ENCODE measurements at regions not wholly inside any gene's neighbourhood (a gene's known extent, or its start where the extent isn't known, plus 50 kb on each side); places are given as distances from the start of the nearest gene placed in this dataset. TPM values are rescaled to one million over a fixed set of nuclear protein-coding genes. Genes with fewer than 3 reads are reported as not detected.

DNA sequence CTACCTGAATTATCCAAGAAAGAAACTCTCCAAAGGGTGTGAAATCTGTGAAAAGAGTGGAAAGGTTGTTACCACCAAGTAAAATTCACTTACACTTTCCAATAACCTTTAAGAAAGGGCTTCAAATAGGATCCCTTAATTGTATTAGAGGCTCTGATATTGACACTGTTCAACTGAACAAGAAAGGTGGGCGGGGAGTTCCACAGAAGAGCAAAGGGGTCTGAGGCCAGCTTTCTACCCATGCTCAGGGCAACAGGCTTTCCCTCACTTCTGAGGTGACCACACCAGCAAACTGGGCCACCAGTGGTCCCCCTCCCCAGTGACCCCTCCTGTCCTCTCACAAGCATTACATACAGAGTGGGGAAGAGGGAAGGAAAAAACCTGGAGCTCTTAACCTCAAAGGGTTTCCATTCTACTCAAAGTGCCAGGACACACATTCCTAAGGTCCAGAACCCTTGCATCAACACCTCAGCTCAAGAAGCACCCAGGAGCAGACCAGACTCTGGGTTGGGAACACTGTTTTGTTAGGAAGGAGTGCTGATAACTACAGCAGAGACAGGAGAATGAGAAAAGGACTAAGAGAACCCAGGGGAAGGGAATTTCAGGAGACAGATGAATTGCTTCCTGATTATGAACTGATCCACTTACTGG lies 71.6 kb upstream of the AKIP1 start:
- no peak for DNase-seq (ENCODE audit: low spot score)
- ATAC-seq (ENCODE audit: low FRiP score): no peak
- TF ChIP-seq, protein P1, sequence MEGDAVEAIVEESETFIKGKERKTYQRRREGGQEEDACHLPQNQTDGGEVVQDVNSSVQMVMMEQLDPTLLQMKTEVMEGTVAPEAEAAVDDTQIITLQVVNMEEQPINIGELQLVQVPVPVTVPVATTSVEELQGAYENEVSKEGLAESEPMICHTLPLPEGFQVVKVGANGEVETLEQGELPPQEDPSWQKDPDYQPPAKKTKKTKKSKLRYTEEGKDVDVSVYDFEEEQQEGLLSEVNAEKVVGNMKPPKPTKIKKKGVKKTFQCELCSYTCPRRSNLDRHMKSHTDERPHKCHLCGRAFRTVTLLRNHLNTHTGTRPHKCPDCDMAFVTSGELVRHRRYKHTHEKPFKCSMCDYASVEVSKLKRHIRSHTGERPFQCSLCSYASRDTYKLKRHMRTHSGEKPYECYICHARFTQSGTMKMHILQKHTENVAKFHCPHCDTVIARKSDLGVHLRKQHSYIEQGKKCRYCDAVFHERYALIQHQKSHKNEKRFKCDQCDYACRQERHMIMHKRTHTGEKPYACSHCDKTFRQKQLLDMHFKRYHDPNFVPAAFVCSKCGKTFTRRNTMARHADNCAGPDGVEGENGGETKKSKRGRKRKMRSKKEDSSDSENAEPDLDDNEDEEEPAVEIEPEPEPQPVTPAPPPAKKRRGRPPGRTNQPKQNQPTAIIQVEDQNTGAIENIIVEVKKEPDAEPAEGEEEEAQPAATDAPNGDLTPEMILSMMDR (IDR thresholded peaks at IDR 0.05): no peak

DNA sequence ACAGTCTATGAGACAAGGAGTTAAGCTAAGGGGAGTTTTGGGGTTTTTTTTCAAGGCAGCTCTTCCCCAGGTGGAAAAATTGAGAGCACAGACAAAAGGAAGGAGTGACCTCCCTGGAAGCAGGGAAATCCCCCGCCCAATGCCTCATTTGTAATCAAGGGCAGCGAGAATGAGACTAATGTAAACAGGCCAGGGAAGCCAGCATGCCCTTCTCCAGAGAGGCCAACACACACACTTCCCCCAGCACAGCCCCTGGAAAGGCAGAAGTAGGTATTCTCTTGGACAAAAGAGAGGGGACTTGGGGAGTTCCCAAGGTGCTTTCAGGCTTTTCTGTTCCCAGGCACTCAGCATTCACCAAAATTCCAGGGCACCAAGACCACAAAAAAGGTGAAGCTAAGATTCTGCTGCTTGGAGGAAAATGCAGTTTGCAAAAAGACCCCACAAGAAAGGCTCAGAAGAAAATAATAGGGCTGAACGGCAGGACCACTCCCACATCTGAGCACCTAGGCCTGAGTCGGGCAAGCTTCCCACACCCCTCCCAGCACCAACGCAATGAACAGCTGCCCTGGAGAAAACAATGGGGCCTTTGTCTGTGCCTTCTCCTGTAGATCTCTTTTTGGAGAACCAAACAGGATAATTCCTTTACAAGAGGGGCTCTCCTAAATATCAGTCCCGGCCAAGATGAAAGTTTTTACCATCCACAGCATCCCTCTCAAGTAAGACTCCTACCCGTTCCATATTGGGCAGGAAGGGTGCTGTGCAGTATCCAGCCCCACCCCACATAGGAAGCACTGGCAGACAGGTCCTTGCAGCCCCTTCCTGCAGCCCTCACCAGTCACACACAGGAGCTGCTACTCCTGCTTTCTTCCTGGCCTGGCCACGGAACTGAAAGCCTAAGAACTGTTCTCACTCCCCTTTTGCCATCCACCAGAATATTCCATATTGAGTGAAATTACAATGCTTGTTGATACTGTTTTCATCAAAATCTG lies 70.7 kb upstream of the AKIP1 start:
- TF ChIP-seq, protein P1 (IDR thresholded peaks at IDR 0.05): no peak
- no peak for DNase-seq (ENCODE audit: low spot score)
- ATAC-seq (ENCODE audit: low FRiP score): no peak

DNA sequence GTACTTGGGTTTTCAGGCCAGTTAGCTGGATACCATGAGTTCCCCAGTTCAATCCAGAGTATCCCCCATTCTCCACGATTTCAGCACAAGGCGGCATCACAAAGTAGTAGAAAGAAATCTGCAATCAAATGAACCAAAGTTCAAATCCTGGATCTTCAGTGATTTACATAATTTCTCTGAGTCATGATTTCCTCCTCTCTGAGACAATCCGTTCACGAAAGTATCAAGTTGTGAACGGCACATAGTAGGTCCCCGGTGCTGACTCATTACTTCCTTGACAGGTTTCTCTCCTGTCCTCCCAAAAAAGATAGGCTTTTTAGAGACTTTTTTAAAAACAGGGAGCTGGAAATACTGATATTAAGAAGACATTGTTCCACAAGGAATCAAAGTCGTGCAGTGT lies 69.1 kb upstream of the AKIP1 start:
- TF ChIP-seq, protein P1 (IDR thresholded peaks at IDR 0.05): no peak
- DNase-seq (ENCODE audit: low spot score): no peak
- ATAC-seq (ENCODE audit: low FRiP score): no peak

- TF ChIP-seq, protein P1 (IDR thresholded peaks at IDR 0.05): no peak
- ATAC-seq (ENCODE audit: low FRiP score): no peak
- no peak for DNase-seq (ENCODE audit: low spot score)
Observed at GRCh38 chr11:8858808-8859207, 52.2 kb upstream of the AKIP1 start.

Small RNA genes lying in the stretch of these regions (small RNA-seq; reads per million reads assigned to genes)
- not detected for gene RNA5SP330

All from omental fat pad (tissue), 3 donors.